Amniotic epithelial cell (primary cell): ENCODE measurements at regions not wholly inside any gene's neighbourhood (a gene's known extent, or its start where the extent isn't known, plus 50 kb on each side); places are given as distances from the start of the nearest gene placed in this dataset.
"Not testable (repeated sequence)": the region's sequence is repeated elsewhere in the genome, so short reads cannot be mapped to it uniquely, and the experiment has no call there.

ENCODE experiments used
- DNase-seq: peaks from one replicate; pipeline ENCODE4 v3.0.0-alpha.2; 2010; ENCODE audit warnings: low read depth

GRCh38 chr7:138220321-138220720, 144.1 kb downstream of the AKR1D1 start:
- DNase-seq = not testable (repeated sequence)

GRCh38 chr7:138221388-138221787, 145.1 kb downstream of the AKR1D1 start:
- DNase-seq = not testable (repeated sequence)

- no peak for DNase-seq
Observed at GRCh38 chr7:138223402-138223879, 147.2 kb downstream of the AKR1D1 start.

GRCh38 chr7:138226001-138226476, 149.8 kb downstream of the AKR1D1 start:
- DNase-seq = peak; percentile 93

- DNase-seq = no peak
Observed at GRCh38 chr7:138226745-138227279, 150.6 kb downstream of the AKR1D1 start.

GRCh38 chr7:138228119-138228518, 151.9 kb downstream of the AKR1D1 start:
- no peak for DNase-seq

GRCh38 chr7:138228769-138229168, 152.5 kb downstream of the AKR1D1 start:
- peak; percentile 80 for DNase-seq

GRCh38 chr7:138233189-138233588, 156.9 kb downstream of the AKR1D1 start:
- DNase-seq = no peak

- DNase-seq = no peak
Observed at GRCh38 chr7:138235207-138235606, 158.9 kb downstream of the AKR1D1 start.

GRCh38 chr7:138237995-138238394, 161.7 kb downstream of the AKR1D1 start:
- no peak for DNase-seq

GRCh38 chr7:138238734-138239659, 162.7 kb downstream of the AKR1D1 start:
- peak; percentile 86 for DNase-seq

- DNase-seq = peak; percentile 64
Observed at GRCh38 chr7:138243430-138243829, 167.2 kb downstream of the AKR1D1 start.

- no peak for DNase-seq
Observed at GRCh38 chr7:138243836-138244235, 167.6 kb downstream of the AKR1D1 start.

GRCh38 chr7:138244606-138245005, 168.3 kb downstream of the AKR1D1 start:
- DNase-seq = no peak

- no peak for DNase-seq
Observed at GRCh38 chr7:138245216-138245615, 169.0 kb downstream of the AKR1D1 start.

GRCh38 chr7:138245682-138246081, 169.4 kb downstream of the AKR1D1 start:
- peak; percentile 95 for DNase-seq

GRCh38 chr7:138246428-138246827, 170.2 kb downstream of the AKR1D1 start:
- DNase-seq = no peak

GRCh38 chr7:138247081-138247480, 170.8 kb downstream of the AKR1D1 start:
- DNase-seq = no peak

- peak; percentile 65 for DNase-seq
Observed at GRCh38 chr7:138247568-138248333, 171.5 kb downstream of the AKR1D1 start.

- no peak for DNase-seq
Observed at GRCh38 chr7:138248609-138249008, 172.3 kb downstream of the AKR1D1 start.

GRCh38 chr7:138249975-138250374, 173.7 kb downstream of the AKR1D1 start:
- DNase-seq = no peak

GRCh38 chr7:138252666-138253065, 176.4 kb downstream of the AKR1D1 start:
- DNase-seq = not testable (repeated sequence)
